Anterior cingulate cortex (tissue), 58 donors: ENCODE measurements at regions not wholly inside any gene's neighbourhood (a gene's known extent, or its start where the extent isn't known, plus 50 kb on each side); places are given as distances from the start of the nearest gene placed in this dataset.
A peak's percentile ranks its signal among the peaks of the same experiment; 100 is the strongest.
"Not testable (repeated sequence)": the region's sequence is repeated elsewhere in the genome, so short reads cannot be mapped to it uniquely, and the experiment has no call there.

Source experiments
- DNase-seq, 58 donors: peaks; one replicate each; lab custom pipeline; 2025; lab: John Stamatoyannopoulos, UW

DNA sequence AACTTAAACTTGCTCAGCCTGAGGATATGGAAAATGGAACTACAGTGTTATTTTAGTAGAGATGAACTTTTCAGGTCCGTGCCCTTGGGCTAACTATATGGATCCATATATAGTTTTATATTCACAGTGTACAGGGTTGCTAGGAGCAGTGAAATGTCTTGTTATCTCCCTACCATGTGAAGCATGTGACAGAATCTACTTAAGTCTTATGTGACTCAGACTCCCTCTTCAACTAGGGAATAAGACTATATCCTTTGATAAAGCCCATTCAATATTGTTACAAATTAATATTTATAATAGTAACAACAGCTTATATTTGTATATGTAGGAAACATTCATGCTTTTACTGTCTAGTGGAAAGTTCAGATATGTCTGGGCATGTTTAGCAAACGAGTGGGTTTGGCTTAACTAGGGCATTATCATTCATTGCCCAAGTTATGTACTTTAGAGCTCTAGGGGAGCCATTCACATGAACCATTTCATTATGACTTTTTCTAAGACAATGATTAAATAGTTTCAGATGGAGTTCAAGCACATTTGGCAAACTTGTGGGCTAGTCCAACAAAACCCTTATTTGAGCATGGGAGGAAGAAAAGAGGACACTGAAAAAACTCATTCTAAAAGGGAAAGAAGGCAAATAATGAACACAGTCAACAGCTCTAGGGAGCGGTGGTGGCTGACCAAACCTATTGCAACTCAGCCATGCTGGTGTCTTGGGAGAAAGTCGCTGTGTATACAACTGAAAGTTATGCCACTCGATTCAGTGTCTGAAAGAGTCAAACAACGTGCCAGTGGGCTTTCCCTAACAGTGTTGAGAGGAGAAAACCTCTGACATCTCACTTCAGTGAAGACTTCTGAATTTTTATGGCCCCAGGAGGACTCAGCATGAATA, 305.9 kb upstream of the G2E3 start:
- no peak for DNase-seq

- DNase-seq: no peak
These were observed 302.3 kb upstream of the G2E3 start for GRCh38 chr14:30256627-30257026.

- DNase-seq: no peak
These were observed 300.9 kb upstream of the G2E3 start for GRCh38 chr14:30257946-30258661.

DNA sequence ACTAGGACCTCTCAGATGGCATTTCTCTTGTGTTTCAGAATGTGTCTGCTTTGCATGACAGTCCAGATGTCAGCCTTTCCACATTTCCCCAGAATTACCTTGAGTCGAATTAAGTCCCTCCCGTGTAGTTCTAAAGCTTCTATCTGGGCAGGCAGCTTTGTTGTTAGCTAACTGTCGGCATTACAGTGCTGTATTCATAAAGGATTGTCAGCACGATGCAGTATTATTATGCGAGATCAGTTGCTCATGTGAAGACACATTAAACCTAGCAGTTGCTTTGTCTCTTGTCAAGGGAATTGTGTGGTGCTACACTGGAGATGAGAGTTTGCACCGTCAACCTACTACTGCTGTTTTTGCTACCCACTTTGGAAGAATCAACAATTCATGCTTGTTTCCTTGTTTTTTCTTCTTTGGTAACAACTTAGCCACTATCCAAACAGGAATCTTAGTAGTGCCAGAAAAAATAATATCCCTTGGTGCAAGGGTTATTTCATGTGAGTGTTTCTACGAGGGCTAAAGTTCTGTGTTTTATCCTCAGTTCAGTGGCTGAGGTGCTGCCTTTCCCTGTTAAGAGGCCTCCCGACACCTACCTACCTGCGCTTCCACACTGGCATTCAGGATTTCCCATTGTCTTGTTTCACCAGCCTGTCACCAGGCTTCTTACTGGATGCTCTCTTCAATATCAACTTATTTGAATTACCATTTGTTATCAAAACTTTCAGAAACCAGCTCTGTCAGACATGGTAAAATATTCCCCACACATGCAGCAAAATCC, 297.9 kb upstream of the G2E3 start:
- no peak for DNase-seq

DNA sequence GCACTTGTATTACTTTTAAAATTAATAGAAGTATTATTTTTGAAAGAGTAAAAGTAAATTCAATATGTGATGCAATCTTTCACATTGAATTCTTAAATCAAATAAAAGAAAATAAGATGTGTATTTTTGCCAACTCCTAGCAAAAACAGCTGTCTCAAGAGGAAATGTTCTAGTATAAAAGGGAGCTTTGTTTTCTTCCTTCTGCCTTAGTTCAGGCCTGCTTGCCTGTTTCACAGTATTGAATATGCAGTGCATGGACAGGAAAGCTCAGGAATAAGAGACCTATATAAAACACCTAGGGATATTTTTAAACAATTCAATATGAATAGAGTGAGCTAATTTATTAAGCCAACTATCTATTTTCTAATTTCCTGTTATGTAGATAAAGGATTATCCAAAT, 294.8 kb upstream of the G2E3 start:
- no peak for DNase-seq

DNA sequence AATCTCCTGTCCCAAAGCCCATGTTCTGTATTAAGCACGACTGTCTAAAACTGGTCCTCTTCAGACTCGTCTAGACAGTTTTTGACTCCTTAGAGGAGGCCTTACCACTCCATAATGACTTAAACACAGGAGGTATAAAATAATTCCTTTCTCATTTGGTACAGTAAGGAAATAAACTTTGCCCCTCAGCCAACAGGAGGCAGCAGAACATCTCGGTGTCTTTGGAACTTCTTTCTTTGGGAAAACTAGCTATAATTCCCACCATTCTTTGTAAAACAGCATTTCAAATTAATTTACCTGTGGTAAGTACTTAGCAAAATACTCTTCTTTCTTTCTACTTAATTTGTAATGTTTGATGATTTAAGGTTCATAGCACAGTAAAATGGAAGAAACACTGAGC, 292.7 kb upstream of the G2E3 start:
- no peak for DNase-seq

DNA sequence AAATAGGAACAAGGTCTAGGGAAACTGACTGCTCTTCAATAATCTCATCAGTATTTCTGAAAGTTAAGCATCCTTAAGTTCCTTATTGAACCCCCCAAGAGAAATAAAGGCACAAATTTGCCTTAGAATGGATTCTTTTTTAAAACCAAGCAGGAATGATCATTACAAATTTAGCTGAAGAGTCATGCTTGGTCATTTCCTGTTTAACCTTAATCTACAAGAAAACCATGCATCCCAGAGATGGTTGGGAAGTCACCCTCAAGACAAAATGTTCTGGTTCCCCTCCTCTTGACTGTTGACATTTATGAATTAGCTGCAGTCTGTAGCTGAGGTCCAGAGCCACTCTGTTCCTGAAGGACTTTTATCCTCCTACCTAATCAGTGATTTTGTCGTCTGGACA, 291.8 kb upstream of the G2E3 start:
- no peak for DNase-seq

DNA sequence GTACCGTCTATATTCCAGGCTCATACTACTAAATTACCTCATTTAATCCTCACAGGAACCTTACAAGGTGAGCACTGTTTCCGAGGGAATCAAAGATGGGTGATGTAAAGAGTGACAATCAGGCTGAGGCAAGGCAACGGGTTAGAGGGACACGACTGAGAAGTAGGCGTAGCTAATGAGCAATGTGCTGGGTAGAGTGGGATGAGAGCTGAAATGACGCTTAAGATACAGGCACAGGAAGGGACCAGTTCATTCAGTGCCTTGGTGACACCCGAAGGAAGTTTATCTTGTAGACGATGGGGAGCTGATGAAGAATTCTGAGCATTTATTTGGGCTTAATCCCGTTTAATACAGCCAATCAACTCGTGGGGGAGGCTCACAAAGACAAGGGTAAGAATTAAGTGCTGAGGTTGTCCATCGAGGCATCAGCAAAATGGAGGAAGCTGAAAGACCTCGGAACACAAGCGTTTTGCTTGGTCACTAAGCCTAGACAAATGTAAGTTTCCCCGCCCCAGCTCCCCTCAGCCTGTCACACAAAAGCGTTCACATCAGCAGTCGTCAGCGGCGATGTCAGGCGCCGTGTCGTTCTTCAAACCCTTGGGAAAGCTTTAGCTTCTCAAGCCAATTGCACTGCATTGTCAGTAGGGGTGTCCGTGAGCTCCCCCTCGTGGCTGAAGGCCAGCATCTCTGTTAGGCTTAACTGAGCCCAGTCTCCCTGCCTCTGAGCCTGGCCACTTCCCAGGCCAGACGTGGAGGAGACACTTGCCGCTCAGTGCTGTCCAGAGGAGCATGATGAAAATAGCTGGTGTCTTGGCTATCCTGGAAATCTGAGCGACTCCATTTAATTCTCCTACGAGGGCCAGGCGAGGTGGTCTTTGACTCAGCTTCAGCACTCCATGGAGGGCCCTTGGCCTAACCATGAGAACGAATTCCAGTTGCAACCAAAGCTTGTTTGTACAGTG, 288.5 kb upstream of the G2E3 start:
- peak in 54 of 58 donors; percentile 25 to 84 (median 60) for DNase-seq

DNA sequence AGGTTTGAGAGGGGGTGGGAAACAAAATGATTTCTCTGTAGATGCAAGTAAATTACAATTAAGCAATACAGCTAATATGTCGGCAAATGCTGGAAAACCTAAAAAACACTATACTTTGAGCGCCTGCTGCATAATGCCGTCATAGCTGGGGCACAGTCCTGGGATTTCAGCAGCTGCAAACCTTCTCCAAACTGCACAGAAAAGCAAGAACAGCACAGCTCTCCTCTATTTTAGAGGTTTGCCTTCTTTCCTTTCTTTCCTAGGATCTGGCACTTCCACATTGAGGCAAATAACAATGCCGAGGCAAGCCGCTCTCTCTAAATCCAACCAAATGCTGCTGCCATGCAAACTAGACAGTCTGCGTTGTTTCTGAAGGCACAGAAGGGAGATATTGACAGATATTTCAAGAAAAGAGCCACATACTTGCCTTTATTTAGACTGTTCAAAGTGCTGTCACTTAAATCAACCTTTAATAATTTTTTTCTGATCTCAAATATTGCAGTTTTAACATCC, 287.1 kb upstream of the G2E3 start:
- DNase-seq: peak in 1 of 58 donors; percentile 15

GRCh38 chr14:30272848-30273832, 285.8 kb upstream of the G2E3 start:
- DNase-seq: peak in 13 of 58 donors; percentile 2 to 27 (median 14)

DNA sequence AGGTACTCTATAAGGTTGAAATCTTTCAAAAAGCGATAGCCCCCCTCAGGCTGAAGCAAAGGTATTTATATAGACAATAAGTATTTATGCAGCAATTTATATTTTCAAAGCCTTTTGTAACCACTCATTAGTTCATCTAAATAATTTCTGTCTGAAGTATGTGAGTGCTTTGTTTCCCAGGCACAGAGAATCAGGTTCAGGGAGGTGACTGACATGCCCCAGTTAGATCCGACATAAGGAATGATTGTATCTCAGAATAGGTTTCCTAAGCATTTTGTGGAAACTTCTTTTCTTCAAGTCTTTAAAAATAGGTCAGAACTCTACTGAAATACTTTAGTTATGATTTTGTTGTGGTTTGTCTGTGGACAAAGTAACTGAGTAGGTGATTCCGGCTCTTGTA, 283.4 kb upstream of the G2E3 start:
- no peak for DNase-seq

- DNase-seq: no peak
These were observed 281.7 kb upstream of the G2E3 start for GRCh38 chr14:30277268-30277667.

GRCh38 chr14:30278856-30279255, 280.1 kb upstream of the G2E3 start:
- not testable (repeated sequence) for DNase-seq

- peak in 3 of 58 donors; percentile 8 to 18 (median 12) for DNase-seq
These were observed 275.0 kb upstream of the G2E3 start for GRCh38 chr14:30283822-30284446.

DNA sequence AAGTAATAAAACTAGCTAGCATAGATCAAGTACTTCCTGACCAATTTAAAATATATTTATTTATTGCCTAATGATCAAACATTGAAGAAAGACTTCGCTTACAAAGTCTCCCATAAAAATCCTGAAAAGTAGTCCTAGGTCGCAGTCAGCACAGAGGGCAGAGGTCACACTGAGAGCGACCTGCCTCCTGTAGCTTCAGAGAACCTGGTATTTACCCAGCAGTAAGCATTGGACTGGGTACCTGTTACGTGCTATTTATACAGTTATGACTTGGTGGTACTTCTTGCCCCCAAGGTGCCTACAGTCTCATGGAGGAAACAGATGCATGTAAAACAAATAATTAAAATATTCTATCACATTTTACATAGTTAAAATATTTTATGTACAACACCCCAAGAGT, 274.1 kb upstream of the G2E3 start:
- DNase-seq: no peak

GRCh38 chr14:30287579-30288445, 271.1 kb upstream of the G2E3 start:
- DNase-seq: peak in 30 of 58 donors; percentile 3 to 78 (median 34)

DNA sequence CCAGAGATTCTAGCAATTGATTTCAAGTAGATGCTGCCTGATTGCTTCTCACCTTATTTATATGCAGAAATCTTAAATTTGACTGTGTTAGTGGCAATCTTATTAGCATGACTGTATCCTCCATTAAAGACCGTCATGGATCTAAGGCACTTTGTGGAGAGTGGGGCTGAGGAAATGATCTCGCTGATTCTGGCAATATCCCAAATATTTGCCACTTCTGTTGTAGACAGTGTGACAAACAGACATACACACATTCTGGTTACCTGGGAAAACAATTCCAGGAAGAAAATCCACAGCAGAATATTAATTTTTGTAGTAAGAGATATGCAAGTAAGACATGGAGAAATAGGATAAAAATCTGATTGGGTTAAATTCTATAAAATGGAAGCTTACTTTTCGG, 269.0 kb upstream of the G2E3 start:
- no peak for DNase-seq
